Epidermal melanocyte (primary cell): ENCODE measurements at regions not wholly inside any gene's neighbourhood (a gene's known extent, or its start where the extent isn't known, plus 50 kb on each side); places are given as distances from the start of the nearest gene placed in this dataset.

Source experiments
- DNase-seq: peaks from one replicate; pipeline ENCODE4 v3.0.0; 2011; ENCODE audit warnings: low spot score; ENCODE audit not compliant: insufficient read length

DNA sequence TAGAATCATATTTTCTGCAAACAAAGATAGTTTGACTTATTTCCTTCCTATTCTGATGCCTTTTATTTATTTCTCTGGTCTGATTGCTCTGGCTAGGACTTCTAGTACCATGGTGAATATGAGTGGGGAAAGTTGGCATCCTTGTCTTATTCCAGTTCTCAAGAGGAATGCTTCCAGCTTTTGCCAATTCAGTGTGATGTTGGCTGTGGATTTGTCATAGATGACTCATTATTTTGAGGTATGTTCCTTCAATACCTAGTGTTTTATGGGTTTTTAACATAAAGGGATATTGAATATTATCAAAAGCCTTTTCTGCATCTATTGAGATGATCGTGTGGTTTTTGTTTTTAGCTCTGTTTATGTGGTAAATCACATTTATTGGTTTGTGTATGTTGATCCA is 139.4 kb upstream of the CNTN1 start:
- DNase-seq: no peak

GRCh38 chr12:40557980-40558379 is 134.3 kb upstream of the CNTN1 start:
- no peak for DNase-seq

GRCh38 chr12:40559865-40560264 is 132.4 kb upstream of the CNTN1 start:
- DNase-seq: no peak

DNA sequence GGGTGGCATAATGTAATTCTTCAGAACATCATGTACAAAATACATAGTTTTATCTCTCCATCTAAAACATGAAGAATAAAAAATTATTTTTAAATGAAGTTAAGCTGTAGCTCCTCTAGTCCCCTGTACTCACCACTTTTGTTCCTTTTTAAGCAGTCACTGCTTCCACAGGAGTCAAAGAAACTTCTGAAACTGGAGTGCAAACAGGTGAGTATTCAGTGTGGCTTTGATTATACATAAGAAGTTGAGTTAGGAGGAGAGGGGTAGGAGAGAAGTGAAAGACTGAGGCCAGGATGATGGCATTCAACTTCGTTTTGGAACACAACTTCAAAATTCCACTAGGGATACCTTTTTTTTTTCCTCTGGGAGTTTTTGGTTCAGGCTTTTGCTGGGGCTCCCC is 131.4 kb upstream of the CNTN1 start:
- no peak for DNase-seq

DNA sequence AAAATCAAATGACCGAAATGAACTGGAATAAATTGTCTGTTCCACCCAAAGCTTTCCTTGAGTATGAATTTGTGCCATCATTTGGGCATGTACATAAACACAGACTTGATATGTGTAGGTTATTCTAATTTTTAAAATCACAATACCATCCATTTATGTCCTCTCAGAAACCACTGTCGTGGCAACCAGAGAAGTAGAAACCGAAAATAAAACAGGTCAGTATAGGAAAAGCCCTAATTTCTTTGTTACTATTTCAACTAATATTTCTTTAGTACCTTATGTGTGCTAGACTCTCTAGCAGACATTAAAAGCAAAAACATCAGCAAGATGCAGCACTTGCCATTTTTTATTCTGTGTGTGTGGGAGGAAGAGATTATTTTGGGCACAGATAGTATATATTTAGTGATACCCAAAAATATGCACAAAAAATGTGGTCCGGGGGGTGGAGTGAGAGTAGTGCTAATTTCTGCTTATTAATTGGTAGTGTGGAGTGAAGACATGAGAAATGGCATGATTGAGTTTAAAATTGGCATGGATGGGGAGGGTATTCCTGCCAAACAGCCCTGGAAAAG is 130.8 kb upstream of the CNTN1 start:
- no peak for DNase-seq

DNA sequence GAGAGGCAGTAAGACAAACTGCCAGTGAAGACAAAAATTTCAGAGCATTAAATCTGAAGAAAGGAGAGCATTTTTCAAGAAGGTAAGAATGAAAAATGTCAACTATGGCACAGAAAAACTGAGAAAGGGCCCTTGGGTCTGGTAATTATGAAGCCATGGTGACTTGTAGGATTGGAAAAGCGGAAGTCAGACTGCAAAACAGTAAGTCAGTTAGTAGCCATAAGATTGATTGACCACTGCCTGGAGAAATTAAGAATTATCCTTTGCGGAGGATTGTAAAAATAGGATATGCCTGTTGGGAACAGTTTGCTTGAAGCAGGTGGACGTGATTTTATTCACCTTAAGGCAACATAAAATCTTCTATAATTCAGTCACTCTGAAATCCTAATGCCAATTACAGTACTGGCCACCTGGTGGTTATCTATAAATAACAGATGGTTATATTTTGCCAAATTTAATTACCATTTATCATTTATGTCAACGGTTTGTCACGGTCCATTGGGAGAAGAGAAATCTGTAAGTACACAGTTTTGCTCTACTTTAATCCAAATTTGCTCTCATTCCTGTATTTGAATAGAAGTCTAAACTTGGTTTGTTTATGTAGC is 127.1 kb upstream of the CNTN1 start:
- DNase-seq: no peak

DNA sequence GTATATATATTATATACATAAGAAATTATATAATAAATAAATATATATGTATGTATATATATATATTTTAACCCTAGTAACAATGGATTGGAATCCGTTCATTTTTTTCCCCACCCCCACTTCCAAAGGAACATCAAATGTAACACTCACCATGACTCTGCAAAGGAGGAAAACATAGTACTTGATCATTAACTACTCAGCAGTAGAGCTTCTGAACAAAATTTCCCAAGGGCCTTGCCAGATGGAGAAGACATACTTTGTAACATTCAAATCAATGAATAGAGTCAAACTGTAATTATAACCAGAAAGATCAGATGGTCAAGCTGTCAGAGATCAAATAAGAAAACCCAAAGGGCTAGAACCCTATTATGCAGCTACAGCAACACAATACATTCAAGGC is 126.0 kb upstream of the CNTN1 start:
- DNase-seq: no peak

DNA sequence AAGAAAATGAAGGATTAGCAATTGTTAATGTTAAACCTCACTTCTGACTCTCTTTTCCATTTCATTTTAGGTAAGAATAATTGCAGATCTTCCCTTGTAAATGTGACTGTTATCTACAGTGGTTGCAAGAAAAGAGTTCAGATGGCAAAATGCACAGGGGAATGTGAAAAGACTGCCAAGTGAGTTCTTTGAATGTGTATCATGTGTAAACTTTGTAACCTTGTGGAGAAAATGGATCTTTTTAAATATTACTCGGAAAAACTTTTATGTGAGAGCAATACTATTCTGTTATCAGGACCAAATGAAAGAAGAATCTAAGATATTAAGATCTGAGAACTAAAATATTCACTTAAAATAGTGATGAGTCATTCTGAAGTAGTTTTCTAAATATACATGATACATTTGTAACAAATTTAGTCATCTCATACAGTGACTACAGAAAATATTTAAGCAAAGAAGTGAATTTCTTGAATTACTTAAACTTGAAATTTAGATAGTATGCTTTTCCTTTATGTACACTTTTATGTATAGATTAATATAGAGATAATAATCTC is 122.5 kb upstream of the CNTN1 start:
- DNase-seq: no peak

DNA sequence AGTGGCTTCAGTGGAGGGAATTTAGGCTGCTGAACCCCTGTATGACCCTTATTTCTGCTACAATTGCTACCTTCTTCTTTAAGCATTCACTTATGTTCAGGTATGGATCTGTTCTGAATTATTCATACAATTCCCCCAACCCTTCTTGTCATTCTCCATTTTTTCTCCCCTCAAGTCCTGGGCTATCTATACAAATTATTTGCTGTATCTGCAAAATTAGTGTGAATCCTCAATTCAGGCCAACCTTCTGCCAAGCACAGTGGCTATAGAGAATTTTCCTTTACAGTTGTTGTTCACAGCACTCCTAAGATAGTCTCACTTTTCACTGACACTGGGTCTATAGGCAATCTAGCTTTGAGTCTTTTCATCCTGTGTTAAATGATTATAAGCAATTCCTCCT is 119.2 kb upstream of the CNTN1 start:
- DNase-seq: no peak

DNA sequence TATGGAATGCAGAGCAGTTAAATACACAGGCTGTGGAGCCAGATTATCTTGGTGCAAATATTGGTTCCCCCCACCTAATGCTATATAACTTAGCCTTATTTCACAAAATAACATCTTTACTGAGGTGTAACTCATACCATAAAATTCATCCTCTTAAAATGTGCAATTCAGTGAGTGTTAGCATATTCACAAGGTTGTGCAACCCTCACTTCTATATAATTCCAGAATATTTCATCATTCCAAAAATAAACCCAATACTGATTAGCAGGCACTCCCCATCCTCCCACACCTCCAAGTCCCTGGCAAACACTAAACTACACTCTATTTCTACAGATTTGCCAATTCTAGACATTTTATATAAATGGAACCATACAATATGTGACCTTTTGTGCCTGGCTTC is 116.3 kb upstream of the CNTN1 start:
- DNase-seq: no peak

GRCh38 chr12:40577834-40578233 is 114.4 kb upstream of the CNTN1 start:
- no peak for DNase-seq

- DNase-seq: no peak
These were observed 112.6 kb upstream of the CNTN1 start for GRCh38 chr12:40579687-40580086.

DNA sequence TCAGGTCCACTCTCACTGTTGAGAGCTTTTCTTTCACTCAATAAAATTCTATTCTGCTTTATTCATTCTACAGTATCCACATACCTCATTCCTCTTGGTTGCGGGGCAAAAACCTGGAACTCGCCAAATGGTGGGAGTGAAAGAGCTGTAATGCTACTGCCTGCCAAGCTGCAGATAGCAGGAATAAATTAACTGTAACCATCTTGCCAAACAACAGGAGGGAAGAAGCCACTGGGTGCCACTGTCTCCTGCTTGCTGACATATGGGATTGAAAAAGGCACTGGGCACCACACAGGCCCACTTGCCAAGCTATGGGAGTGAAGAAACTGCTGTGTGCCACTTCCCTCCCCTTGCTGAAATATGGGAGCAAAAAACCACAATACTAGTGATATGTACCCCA is 111.9 kb upstream of the CNTN1 start:
- no peak for DNase-seq

DNA sequence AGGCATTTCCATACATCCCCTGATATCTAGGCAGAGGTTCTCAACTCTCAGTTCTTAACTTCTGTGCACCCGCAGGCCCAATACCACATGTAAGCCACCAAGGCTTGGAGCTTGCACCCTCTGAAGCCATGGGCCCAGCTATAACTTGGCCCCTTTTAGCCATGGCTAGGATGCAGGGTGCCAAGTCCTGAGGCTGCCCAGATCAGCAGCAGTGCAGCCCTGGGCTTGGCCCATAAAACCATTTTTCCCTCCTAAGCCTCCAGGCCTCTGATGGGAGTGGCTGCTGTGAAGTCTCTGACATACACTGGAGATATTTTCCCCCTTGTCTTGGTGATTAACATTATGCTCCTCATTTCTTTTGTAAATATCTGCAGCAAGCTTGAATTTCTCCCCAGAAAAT is 110.3 kb upstream of the CNTN1 start:
- DNase-seq: no peak

DNA sequence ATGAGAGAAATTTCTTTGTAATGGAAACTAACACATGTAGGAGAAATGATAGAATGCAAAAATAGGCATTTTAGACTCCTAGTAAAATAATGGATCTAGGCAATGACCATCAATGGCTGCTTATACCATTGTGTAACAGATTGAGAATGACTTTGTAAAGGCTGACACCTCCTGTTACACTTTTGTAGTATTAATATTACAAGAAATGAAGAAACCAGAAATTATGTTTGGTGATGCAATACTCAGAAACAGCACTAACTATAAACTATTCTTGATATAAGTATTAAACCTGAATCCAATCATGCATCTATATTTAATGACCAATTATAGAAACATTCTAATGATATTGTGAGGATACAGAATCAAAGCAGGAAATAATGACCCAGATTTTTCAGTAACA is 108.5 kb upstream of the CNTN1 start:
- no peak for DNase-seq

GRCh38 chr12:40584763-40585162 is 107.5 kb upstream of the CNTN1 start:
- DNase-seq: no peak

- no peak for DNase-seq
These were observed 105.4 kb upstream of the CNTN1 start for GRCh38 chr12:40586823-40587222.

GRCh38 chr12:40587421-40587820 is 104.8 kb upstream of the CNTN1 start:
- DNase-seq: no peak

GRCh38 chr12:40587970-40588369 is 104.3 kb upstream of the CNTN1 start:
- no peak for DNase-seq

- DNase-seq: no peak
These were observed 95.1 kb upstream of the CNTN1 start for GRCh38 chr12:40597133-40597532.

DNA sequence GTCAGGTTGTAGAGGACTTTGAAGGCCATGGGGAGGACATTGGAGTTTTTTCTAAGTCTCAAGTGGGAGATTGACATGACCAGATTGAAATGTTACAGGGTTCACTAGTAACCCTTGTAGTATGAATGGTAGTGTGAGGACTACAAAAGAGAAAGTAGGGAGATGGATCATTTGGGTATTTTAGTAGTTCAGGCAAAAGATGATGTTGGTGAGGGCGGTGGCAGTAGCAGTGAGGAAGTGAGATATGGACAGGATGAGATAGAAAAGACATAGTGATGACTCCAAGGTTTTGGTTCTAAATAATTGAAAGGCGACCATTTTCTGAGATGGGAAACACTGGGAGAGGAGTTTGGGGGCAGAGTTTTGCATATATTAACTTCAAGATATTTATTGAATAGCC is 94.2 kb upstream of the CNTN1 start:
- DNase-seq: no peak

GRCh38 chr12:40602562-40602961 is 89.7 kb upstream of the CNTN1 start:
- no peak for DNase-seq

DNA sequence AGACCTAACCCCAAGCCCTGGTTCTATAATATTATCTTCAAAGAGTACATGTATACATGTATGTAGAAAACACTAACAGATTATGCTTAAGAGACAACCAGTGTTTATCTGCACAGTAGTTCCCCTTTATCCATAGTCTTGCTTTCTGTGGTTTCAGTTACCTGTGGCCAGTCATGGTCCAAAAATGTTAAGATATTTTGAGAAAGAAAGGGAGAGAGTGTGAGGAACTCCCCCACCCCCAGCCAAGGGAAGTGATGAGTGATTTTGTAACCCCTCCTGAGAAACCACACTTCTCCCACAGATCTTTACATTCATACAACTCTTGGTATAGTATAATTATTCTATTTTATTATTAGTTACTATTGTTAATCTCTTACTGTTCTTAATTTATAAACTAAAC is 77.3 kb upstream of the CNTN1 start:
- DNase-seq: no peak

DNA sequence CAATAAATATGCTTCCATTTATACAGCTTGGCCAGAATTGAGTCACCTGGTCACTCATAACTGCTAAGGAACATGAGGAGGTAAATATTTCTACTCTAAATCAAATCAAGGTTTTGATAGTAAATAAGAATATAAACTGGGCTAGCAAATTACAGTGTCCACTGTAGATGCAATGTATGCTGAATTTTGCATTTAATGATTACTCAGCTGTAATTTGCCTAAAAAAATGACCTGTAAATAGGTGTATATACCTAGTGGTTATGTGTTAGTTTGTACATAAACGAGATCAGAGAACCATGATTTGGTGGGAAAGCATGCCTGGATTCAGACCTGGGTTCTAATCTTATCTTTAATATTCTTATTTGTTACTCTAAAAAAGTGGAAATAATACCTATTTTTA is 76.6 kb upstream of the CNTN1 start:
- no peak for DNase-seq
